ENCODE measurements at regions not wholly inside any gene's neighbourhood (a gene's known extent, or its start where the extent isn't known, plus 50 kb on each side); places are given as distances from the start of the nearest gene placed in this dataset.

DNA sequence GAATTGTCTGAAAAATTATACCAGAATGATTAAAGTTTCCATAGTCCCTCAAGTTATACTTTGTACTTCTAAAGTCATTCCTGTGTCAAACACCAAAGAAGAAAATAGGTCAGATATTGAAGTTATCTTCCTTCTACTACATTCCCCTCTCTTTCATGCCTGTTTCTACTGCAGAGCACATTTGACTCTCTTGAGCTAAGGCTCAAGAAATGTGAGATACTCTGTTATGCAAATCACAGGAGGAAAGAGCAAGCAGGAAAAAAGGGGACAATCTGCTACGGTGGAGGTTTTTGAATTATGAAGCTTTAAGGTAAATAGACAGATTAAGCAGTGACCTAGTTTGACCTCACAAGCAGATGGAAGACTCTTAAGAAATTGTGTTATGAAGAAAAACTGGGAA lies 198.9 kb upstream of the LDB2 start:
- Histone ChIP-seq H3K36me3 (ENCODE audit: control insufficient read depth in 2 of 2, extremely low read depth in 1 of 2, insufficient read depth in 2 of 2, low read length in 2 of 2) (no peaks in the 10 kb centered on the region), H3K4me1 (ENCODE audit: control insufficient read depth, extremely low read depth, insufficient read depth, low read length) (no peaks in the 10 kb centered on the region), H3K9me1 (ENCODE audit: control insufficient read depth, extremely low read depth, insufficient read depth, low read length) (no peaks in the 10 kb centered on the region), H3K79me2 (ENCODE audit: control insufficient read depth, insufficient read depth, low read length) (no peaks in the 10 kb centered on the region), H3K4me2 (ENCODE audit: control insufficient read depth, extremely low read depth, insufficient read depth, low read depth, low read length) (no peak overlapping the region), H3K27me3 (ENCODE audit: control insufficient read depth, extremely low read depth, insufficient read depth, low read length) (no peaks in the 10 kb centered on the region), H3K27ac (ENCODE audit: control insufficient read depth, insufficient read depth, low read length) (no peak overlapping the region), H4K20me1 (ENCODE audit: control insufficient read depth, extremely low read depth, insufficient read depth, low read length) (no peaks in the 10 kb centered on the region), H3K9me3 (ENCODE audit: control insufficient read depth, low read depth, low read length) (no peaks in the 10 kb centered on the region), H3K4me3 (ENCODE audit: control insufficient read depth in 2 of 3, extremely low read depth in 1 of 3, insufficient read depth in 2 of 3, low read depth in 1 of 3, low read length in 3 of 3) (no peak overlapping the region), H3K9ac (ENCODE audit: control insufficient read depth, extremely low read depth, insufficient read depth, low read length) (no peak overlapping the region), H2AFZ (ENCODE audit: control insufficient read depth, low read length) (no peak overlapping the region)
- FAIRE-seq = no peak
- no peak for DNase-seq (ENCODE audit: low read depth, low spot score)
- dilution Hi-C loops (cut with MboI; ENCODE audit: extremely low pct_ligation_motif_present, low sequenced_read_pairs) = no loop called here
- TF ChIP-seq EZH2 (IDR thresholded peaks at IDR 0.05; ENCODE audit: low read length) = no peak
- TF ChIP-seq, protein P1, sequence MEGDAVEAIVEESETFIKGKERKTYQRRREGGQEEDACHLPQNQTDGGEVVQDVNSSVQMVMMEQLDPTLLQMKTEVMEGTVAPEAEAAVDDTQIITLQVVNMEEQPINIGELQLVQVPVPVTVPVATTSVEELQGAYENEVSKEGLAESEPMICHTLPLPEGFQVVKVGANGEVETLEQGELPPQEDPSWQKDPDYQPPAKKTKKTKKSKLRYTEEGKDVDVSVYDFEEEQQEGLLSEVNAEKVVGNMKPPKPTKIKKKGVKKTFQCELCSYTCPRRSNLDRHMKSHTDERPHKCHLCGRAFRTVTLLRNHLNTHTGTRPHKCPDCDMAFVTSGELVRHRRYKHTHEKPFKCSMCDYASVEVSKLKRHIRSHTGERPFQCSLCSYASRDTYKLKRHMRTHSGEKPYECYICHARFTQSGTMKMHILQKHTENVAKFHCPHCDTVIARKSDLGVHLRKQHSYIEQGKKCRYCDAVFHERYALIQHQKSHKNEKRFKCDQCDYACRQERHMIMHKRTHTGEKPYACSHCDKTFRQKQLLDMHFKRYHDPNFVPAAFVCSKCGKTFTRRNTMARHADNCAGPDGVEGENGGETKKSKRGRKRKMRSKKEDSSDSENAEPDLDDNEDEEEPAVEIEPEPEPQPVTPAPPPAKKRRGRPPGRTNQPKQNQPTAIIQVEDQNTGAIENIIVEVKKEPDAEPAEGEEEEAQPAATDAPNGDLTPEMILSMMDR (optimal IDR thresholded peaks at IDR 0.05 in 1 of 3, IDR thresholded peaks at IDR 0.05 in 1 of 3, conservative IDR thresholded peaks at IDR 0.05 in 1 of 3; ENCODE audit: extremely low read depth in 1 of 3, insufficient read depth in 2 of 3, low read length in 3 of 3) = no peak

GRCh38 chr4:17096692-17097091 lies 198.2 kb upstream of the LDB2 start:
- Histone ChIP-seq H3K36me3 (ENCODE audit: control insufficient read depth in 2 of 2, extremely low read depth in 1 of 2, insufficient read depth in 2 of 2, low read length in 2 of 2) (no peaks in the 10 kb centered on the region), H2AFZ (ENCODE audit: control insufficient read depth, low read length) (no peak overlapping the region), H3K4me3 (ENCODE audit: control insufficient read depth in 2 of 3, extremely low read depth in 1 of 3, insufficient read depth in 2 of 3, low read depth in 1 of 3, low read length in 3 of 3) (no peak overlapping the region), H3K9ac (ENCODE audit: control insufficient read depth, extremely low read depth, insufficient read depth, low read length) (no peak overlapping the region), H3K79me2 (ENCODE audit: control insufficient read depth, insufficient read depth, low read length) (no peaks in the 10 kb centered on the region), H4K20me1 (ENCODE audit: control insufficient read depth, extremely low read depth, insufficient read depth, low read length) (no peaks in the 10 kb centered on the region), H3K4me2 (ENCODE audit: control insufficient read depth, extremely low read depth, insufficient read depth, low read depth, low read length) (no peak overlapping the region), H3K9me1 (ENCODE audit: control insufficient read depth, extremely low read depth, insufficient read depth, low read length) (no peaks in the 10 kb centered on the region), H3K27me3 (ENCODE audit: control insufficient read depth, extremely low read depth, insufficient read depth, low read length) (no peaks in the 10 kb centered on the region), H3K4me1 (ENCODE audit: control insufficient read depth, extremely low read depth, insufficient read depth, low read length) (no peaks in the 10 kb centered on the region), H3K27ac (ENCODE audit: control insufficient read depth, insufficient read depth, low read length) (no peak overlapping the region), H3K9me3 (ENCODE audit: control insufficient read depth, low read depth, low read length) (no peaks in the 10 kb centered on the region)
- dilution Hi-C loops (cut with MboI; ENCODE audit: extremely low pct_ligation_motif_present, low sequenced_read_pairs) = no loop called here
- TF ChIP-seq EZH2 (IDR thresholded peaks at IDR 0.05; ENCODE audit: low read length) = no peak
- TF ChIP-seq, protein P1 (optimal IDR thresholded peaks at IDR 0.05 in 1 of 3, IDR thresholded peaks at IDR 0.05 in 1 of 3, conservative IDR thresholded peaks at IDR 0.05 in 1 of 3; ENCODE audit: extremely low read depth in 1 of 3, insufficient read depth in 2 of 3, low read length in 3 of 3) = no peak
- FAIRE-seq (no peak), DNase-seq (ENCODE audit: low read depth, low spot score) (no peak)

All from keratinocyte (primary cell).